Activated naive CD4-positive, alpha-beta T cell treated with Interleukin-2 at 50 U/mL for 16 hours (primary cell): ENCODE measurements at regions not wholly inside any gene's neighbourhood (a gene's known extent, or its start where the extent isn't known, plus 50 kb on each side); places are given as distances from the start of the nearest gene placed in this dataset.

Source experiments
- DNase-seq: peaks from one replicate; pipeline ENCODE4 v3.0.0-alpha.2; 2020

DNA sequence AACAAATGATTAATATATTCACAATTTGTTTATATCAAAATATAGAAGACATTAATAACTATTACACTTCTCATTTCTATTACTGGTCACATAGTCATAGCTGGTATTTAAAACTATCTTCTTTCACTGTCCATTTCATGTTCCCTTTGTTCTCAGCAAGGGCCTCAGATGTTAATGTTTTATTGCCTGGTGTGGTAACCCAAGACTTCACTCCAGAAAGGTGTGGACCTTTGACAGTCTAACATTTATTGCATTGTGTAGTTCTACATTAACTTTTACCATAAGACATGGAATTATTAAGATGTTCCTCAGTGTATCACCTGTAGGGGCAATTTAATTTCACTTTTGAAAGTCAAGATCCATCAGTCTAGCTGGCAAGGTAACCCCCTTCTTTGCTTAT is 691.3 kb downstream of the SQOR start:
- DNase-seq, result no peak

- DNase-seq, result no peak
Measured at GRCh38 chr15:46328821-46329220, 694.0 kb downstream of the SQOR start.

DNA sequence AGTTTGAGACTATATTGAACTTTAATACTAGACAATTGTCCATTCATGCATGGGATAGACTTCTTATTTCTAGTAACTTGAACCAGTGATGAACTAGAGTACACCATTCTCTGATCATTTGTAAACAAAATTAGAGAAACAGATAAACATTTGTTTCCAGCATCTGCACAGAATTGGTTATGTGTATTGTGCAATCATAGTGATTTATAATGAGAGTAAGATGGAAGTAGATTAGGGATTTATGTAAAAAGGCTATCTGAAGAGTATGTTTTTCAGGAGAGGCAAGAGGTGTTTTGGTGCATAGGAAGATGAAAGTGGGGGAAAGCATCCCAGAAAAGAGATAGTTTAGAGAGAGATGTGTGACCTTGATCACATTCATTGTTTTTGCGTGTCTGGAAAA is 695.0 kb downstream of the SQOR start:
- DNase-seq, result no peak

DNA sequence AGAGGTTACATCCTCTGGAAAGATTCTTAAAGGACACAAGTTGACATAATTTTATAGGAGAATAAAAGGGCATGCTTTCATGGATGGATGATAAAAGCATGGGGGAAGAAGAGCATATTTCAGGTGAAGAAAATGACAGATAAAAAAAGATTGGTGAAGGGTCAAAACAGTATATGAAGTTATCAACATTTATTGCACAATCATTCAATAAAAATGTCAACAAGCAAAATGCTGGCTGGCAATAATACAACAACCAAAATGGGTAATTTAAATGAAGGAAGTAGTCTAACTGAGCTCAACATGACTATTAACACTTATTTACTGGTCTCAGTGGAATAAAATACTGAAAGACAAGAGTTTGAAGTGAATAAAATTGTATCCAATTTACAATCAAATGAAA is 696.7 kb downstream of the SQOR start:
- DNase-seq, result no peak

DNA sequence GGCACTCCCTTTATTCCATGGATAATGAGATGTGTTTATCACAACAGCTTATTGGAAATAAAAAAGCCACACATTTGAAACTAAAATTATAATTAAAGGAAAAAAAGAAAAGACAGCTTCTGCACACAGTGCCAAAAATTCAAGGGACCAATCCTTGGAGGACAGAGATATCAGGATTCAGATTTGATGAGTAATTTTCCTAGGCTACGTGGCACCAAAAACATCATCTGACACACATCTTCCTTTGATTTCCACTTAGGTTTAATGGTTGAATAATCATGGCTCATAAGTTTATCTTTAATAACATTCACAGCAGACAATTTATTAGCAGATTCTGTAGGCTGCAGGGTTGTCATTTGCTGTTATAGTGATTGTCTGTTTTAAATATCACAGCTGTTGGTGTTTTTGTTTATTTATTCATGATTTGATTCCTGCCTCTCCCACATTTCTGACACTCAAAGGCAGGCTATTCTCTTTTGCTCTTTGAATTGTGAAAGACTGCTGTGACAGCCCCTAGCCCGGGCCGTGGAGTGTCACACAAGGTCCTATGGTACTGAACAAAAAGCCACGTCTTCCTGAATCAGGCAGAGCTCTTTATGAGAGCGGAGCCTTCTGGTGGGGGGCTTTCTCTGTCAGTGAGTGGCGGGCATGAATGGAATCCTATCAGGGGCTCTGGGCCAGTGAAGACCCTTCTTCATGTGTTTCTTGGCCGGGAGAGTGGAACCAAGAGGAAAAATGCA is 708.5 kb downstream of the SQOR start:
- no peak for DNase-seq

- no peak for DNase-seq
Measured at GRCh38 chr15:46344115-46344724, 709.4 kb downstream of the SQOR start.

- no peak for DNase-seq
Measured at GRCh38 chr15:46344915-46345314, 710.1 kb downstream of the SQOR start.

- no peak for DNase-seq
Measured at GRCh38 chr15:46354443-46354842, 719.6 kb downstream of the SQOR start.

DNA sequence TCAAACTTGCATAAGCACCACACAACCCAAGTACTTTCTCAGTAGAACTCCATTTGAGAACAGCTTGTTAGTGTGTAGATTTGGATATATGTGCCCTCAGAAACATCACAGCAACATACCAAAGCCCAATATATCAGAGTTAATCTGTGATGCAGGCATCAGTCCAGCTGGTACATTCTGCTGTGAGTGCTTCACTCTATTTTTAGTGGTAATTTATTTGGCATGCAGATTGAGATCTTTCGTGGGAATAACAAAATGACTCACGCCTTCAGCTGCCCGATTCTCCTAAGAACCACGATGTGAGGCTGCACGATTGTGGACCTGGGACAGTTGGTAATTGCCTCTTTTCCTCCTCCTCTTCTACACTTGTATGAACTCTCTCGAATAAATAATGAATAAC is 730.7 kb downstream of the SQOR start:
- DNase-seq, result no peak

DNA sequence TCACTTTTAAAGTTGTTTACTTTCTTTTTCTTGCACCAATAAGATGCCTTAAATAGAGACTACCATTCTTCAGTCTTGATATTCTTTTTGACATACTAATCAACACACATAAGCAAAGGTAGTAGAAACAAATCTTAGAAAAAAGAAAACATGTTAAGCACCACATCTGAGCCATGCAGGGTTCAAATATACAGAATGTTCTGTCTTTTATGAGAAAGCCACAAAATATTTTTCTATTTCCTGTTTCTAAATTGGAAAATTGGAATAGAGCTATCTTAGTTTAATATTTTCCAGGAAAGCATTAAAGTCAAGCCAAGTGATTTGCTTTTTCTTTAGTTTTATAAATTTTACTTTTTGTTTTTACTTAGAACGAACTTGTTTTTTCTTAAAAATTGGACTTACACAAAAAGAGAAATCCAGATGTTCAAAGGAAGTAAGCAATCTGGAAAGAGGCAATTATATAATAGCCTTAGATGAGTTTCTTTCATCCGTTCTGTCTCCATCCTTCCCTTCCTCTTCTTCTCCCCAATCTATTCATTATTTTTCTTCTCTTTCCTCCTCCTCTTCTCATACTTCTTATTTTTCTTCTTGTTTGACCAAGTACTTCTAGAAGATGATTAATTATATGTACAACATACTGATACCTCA is 731.7 kb downstream of the SQOR start:
- no peak for DNase-seq

DNA sequence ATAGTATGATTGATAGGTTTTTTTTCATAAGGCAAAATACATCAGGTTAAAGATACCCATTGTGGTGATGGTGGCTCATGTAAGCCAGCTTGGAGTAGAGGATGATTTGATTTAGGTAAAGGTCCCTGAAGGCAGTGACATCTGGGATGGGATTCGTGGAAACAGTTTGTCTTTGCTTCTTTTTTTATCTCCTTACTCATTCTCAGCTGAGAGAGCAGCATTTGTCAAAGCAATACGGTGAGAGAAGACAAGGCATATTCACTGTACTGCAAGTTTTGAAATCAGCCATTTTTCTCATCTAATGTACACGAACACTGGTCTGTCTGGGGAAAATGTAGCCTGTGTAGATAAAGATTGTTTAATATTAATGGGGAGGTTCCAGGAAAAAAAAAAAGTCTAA is 749.1 kb downstream of the SQOR start:
- DNase-seq, result no peak

DNA sequence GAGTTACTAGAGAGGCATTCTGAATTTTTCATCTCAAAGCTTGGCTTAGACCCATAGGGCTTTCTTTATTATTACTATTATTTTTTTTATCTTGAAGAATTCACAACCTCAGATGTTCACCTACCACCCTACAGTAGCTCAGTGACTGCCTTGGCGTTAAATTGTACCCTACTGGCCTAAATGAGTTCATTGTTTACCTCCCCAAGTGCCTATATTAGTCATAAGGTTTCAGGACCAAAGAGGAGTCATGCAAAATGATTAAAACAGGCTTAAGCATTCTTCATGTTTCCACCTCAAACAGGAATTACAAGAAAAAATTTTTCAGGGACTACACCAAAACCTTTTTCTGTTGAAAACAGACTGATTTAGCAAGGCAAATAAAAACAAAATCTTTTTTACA is 751.5 kb downstream of the SQOR start:
- no peak for DNase-seq

- no peak for DNase-seq
Measured at GRCh38 chr15:46389739-46390138, 754.9 kb downstream of the SQOR start.

DNA sequence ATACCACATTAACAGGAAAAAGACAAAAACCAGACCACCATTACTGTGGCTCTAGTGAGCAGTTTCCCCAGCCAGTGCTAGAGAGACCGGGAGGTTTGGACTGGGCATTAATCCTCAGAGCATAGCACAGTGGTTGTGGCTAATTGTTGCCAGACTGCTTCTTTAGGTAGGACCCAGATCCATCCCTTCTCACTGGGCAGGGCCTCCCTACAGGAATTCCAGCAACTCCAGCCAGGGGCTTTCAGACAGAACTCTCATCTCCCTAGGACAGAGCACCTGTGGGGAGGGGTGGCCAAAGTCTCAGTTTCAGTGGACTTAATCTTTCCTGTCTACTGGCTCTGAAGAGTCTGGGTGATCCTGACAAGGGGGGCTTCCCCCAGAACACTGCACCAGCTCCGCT is 759.6 kb downstream of the SQOR start:
- DNase-seq, result no peak

DNA sequence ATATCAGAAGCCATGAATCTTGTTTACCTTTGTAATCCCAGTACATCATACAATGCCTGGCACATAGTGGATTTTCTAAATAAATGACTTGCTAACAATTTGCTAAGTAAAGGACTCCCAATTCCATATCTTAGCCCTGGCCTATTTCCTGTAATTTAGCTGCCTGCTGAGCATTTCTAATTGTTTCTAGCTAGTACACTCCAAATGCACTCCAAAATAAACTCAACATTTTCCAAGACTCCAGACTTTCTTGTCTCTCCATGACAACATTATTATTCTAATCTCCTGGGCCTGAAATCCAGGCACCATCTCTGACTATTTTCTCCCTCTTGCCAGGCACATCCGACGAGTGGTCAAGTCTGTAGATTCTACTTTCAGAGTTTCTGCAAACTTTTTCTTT is 773.5 kb downstream of the SQOR start:
- DNase-seq, result no peak

- no peak for DNase-seq
Measured at GRCh38 chr15:46409841-46410301, 775.0 kb downstream of the SQOR start.

GRCh38 chr15:46410705-46411104 is 775.9 kb downstream of the SQOR start:
- no peak for DNase-seq

DNA sequence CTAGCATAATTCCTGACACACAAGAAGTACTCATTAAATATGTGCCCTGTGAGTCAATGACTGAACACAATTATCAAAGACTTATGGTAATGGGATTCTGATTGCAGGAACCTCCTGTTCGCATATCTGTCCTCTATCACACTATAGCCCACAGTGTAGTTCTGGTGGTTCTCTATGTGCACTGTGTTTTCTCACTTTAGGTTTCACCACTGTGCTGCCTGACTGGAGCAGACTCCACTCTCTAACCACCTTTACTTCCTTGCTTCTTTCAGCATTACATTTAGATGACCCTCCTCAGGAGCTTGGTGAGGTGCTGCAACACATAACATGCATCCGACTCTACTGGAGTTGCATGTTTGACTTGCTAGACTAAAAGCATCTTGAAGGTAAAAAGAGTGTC is 777.1 kb downstream of the SQOR start:
- DNase-seq, result no peak

DNA sequence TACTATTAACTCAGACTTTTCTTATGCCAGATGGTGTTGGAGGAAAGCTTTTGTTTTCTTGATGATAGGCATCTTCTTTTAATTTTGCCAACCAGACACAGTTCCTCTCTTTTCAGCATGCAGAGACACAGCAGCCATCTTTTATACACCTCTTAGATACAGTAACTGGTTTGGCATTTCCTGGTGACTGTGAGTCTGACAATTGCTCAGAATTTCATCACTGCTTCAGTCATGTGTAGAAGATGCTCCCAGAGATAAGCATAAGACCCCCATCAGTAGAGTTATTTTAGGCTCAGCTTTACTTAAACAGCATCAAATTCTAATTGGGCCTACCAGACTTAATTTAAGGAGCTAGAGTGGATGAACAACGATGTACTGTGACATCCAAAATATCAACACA is 779.0 kb downstream of the SQOR start:
- DNase-seq, result no peak

- DNase-seq, result no peak
Measured at GRCh38 chr15:46416544-46416943, 781.7 kb downstream of the SQOR start.

- no peak for DNase-seq
Measured at GRCh38 chr15:46420990-46421389, 786.2 kb downstream of the SQOR start.

GRCh38 chr15:46441294-46442062 is 806.6 kb downstream of the SQOR start:
- DNase-seq, result no peak

GRCh38 chr15:46442184-46442583 is 807.4 kb downstream of the SQOR start:
- no peak for DNase-seq
